K562 (cell line): ENCODE measurements at regions not wholly inside any gene's neighbourhood (a gene's known extent, or its start where the extent isn't known, plus 50 kb on each side); places are given as distances from the start of the nearest gene placed in this dataset.

Experiments
- CBFA2T3 ChIP-seq: fragments of 450-650 bp; IDR thresholded peaks from 2 replicates; pipeline ENCODE4 v1.6.1; 2017
- CHD1 ChIP-seq: fragments of 200-600 bp; sonication (generic); IDR thresholded peaks from one replicate; pipeline ENCODE4 v1.6.1; 2012; ENCODE audit warnings: mild to moderate bottlenecking, moderate library complexity, low read length, inconsistent platforms
- ERF ChIP-seq: fragments of 450-650 bp; formaldehyde crosslinking; IDR thresholded peaks from 2 replicates; pipeline ENCODE4 v1.4.0; 2020; ENCODE audit warnings: mild to moderate bottlenecking, mixed read lengths
- EZH2 ChIP-seq: IDR thresholded peaks from 2 replicates; pipeline ENCODE4 v1.6.1; 2012; ENCODE audit warnings: low read depth, mild to moderate bottlenecking, inconsistent platforms, low read length, borderline replicate concordance
- TBP ChIP-seq: optimal IDR thresholded peaks from 2 replicates; pipeline ENCODE3; 2011; ENCODE audit warnings: low read depth, low read length, improper control_type of control experiment
- ZNF311 ChIP-seq: fragments of 250-450 bp; sonication (Bioruptor Pico); IDR thresholded peaks from 2 replicates; pipeline ENCODE4 v1.4.0; 2020; ENCODE audit warnings: mild to moderate bottlenecking, moderate library complexity
- TF ChIP-seq, protein P1 (sequence below), 3 experiments: IDR thresholded peaks in 2 of 3; conservative IDR thresholded peaks in 1 of 3; 2 replicates each; pipeline ENCODE4 v1.5.1; 2011 to 2012; ENCODE audit warnings: low read length in 3 of 3, mild to moderate bottlenecking in 3 of 3, control low read depth in 2 of 3, improper control_type of control experiment in 1 of 3, inconsistent platforms in 1 of 3, low read depth in 1 of 3, mixed read lengths in 1 of 3, moderate library complexity in 1 of 3; ENCODE audit not compliant: insufficient read depth in 2 of 3
- TF ChIP-seq, protein P2 (sequence below): fragments of 150-350 bp; IDR thresholded peaks from 2 replicates; pipeline ENCODE4 v1.6.1; 2014; ENCODE audit warnings: low read depth, mild to moderate bottlenecking, low read length, borderline replicate concordance
- TF ChIP-seq, protein P3 (sequence below): fragments of 250-450 bp; sonication (Bioruptor Pico); IDR thresholded peaks from 2 replicates; pipeline ENCODE4 v1.8.0; 2022; ENCODE audit warnings: inconsistent platforms, mild to moderate bottlenecking, moderate library complexity, borderline replicate concordance
- TF ChIP-seq, protein P4 (sequence below): sonication (generic); formaldehyde crosslinking; IDR thresholded peaks from 2 replicates; pipeline ENCODE4 v1.8.0; 2023; ENCODE audit warnings: mild to moderate bottlenecking, missing genetic modification reagents

DNA sequence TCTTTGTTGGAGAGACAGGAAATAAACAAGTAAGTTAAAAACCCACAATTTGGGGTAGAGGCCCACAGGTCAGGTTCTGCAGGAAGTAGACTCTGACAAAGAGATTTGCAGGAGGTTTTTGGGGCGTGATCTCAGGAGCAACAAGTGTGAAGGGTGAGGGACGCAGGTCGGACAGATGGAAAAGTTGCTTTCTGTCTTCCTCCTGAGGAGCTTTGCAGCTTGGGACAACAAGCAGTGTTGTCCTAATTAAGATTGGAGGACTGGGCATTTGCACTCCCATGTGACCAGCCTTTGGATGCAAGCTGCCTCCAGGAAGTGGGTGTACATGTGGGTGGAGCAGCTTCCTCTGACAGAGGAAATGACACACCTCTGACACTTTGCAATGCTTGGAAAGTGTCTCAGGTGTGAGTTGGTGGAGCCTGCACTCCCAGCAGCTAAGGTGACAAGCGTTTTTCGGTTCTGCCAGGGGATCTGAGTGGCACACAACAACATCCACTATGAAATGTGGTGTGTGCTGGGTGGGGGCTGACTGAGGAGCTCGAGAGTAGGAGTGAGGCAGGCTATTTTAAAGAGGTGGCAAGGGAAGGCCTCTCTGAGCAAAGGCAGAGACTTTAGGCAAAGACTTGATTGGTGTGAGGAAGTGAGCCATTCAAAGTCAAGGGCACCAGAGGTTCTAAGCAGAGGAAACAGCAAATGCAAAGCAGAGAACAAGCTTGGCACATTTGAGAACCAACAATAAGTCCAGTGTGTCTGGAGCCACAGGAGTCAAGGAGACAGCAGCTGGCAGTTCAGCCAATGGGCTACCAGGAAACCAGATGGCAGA lies 339.8 kb upstream of the GATB start:
- TF ChIP-seq CHD1 (no peak), EZH2 (no peak), ERF (CRISPR knock-in tag) (no peak), CBFA2T3 (no peak), ZNF311 (CRISPR knock-in tag) (no peak), TBP (no peak)
- TF ChIP-seq, protein P1, sequence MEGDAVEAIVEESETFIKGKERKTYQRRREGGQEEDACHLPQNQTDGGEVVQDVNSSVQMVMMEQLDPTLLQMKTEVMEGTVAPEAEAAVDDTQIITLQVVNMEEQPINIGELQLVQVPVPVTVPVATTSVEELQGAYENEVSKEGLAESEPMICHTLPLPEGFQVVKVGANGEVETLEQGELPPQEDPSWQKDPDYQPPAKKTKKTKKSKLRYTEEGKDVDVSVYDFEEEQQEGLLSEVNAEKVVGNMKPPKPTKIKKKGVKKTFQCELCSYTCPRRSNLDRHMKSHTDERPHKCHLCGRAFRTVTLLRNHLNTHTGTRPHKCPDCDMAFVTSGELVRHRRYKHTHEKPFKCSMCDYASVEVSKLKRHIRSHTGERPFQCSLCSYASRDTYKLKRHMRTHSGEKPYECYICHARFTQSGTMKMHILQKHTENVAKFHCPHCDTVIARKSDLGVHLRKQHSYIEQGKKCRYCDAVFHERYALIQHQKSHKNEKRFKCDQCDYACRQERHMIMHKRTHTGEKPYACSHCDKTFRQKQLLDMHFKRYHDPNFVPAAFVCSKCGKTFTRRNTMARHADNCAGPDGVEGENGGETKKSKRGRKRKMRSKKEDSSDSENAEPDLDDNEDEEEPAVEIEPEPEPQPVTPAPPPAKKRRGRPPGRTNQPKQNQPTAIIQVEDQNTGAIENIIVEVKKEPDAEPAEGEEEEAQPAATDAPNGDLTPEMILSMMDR (IDR thresholded peaks at IDR 0.05 in 2 of 3, conservative IDR thresholded peaks at IDR 0.05 in 1 of 3; ENCODE audit: insufficient read depth in 2 of 3, low read depth in 1 of 3, low read length in 3 of 3) = no peak
- TF ChIP-seq, protein P2, sequence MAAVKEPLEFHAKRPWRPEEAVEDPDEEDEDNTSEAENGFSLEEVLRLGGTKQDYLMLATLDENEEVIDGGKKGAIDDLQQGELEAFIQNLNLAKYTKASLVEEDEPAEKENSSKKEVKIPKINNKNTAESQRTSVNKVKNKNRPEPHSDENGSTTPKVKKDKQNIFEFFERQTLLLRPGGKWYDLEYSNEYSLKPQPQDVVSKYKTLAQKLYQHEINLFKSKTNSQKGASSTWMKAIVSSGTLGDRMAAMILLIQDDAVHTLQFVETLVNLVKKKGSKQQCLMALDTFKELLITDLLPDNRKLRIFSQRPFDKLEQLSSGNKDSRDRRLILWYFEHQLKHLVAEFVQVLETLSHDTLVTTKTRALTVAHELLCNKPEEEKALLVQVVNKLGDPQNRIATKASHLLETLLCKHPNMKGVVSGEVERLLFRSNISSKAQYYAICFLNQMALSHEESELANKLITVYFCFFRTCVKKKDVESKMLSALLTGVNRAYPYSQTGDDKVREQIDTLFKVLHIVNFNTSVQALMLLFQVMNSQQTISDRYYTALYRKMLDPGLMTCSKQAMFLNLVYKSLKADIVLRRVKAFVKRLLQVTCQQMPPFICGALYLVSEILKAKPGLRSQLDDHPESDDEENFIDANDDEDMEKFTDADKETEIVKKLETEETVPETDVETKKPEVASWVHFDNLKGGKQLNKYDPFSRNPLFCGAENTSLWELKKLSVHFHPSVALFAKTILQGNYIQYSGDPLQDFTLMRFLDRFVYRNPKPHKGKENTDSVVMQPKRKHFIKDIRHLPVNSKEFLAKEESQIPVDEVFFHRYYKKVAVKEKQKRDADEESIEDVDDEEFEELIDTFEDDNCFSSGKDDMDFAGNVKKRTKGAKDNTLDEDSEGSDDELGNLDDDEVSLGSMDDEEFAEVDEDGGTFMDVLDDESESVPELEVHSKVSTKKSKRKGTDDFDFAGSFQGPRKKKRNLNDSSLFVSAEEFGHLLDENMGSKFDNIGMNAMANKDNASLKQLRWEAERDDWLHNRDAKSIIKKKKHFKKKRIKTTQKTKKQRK = no peak
- TF ChIP-seq, protein P3, sequence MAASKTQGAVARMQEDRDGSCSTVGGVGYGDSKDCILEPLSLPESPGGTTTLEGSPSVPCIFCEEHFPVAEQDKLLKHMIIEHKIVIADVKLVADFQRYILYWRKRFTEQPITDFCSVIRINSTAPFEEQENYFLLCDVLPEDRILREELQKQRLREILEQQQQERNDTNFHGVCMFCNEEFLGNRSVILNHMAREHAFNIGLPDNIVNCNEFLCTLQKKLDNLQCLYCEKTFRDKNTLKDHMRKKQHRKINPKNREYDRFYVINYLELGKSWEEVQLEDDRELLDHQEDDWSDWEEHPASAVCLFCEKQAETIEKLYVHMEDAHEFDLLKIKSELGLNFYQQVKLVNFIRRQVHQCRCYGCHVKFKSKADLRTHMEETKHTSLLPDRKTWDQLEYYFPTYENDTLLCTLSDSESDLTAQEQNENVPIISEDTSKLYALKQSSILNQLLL = no peak
- TF ChIP-seq, protein P4, sequence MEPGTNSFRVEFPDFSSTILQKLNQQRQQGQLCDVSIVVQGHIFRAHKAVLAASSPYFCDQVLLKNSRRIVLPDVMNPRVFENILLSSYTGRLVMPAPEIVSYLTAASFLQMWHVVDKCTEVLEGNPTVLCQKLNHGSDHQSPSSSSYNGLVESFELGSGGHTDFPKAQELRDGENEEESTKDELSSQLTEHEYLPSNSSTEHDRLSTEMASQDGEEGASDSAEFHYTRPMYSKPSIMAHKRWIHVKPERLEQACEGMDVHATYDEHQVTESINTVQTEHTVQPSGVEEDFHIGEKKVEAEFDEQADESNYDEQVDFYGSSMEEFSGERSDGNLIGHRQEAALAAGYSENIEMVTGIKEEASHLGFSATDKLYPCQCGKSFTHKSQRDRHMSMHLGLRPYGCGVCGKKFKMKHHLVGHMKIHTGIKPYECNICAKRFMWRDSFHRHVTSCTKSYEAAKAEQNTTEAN (CRISPR knock-in tag) = no peak
